Head of caudate nucleus (tissue), 42 donors: ENCODE measurements at regions not wholly inside any gene's neighbourhood (a gene's known extent, or its start where the extent isn't known, plus 50 kb on each side); places are given as distances from the start of the nearest gene placed in this dataset.
"Not testable (repeated sequence)": the region's sequence is repeated elsewhere in the genome, so short reads cannot be mapped to it uniquely, and the experiment has no call there.

Source experiments
- DNase-seq, 42 donors: peaks; one replicate each; pipeline versions ENCODE4 v3.0.0 to v3.0.0-alpha.2; 2020 to 2021; ENCODE audit warnings: mixed read lengths in 7 of 42
- intact Hi-C: fragments of 100-400 bp; cut with DNase I; formaldehyde crosslinking; loops from one replicate; pipeline ENCODE4 v1.15.0; 2022

DNA sequence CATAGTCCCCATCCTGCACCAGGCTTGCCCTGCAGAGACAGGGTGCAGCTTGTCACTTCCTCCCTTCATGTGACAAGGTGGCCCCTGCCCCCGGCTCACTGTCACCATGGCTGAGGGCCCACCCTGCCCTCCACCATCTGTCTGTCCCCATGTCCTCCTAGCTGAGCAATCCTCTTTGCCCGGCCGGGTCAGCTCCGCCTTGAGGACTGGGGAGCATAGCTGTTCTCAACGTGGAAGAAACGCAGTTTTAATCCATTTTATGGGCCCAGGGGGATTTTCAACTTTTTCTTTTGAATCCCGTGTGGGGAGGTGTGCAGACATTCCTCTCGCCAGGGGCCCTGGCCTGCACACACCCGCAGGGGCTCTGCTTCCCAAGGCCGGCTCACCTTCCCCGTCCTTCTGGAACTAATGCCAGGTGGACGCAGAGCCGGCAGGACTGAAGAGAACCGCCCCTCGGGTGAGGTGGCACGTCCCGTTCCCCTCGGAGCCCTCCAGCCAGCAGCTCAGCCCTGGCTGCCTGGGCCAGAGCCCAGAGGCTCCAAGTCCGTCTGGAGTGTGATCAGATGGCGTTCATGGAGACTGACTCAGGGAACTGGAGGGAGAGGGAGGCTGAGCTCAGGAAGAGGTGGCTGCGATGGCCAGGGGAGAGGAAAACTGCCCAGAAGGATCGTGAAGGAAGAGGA lies 1108.7 kb downstream of the BRD1 start:
- DNase-seq: peak in 9 of 42 donors; percentile 13 to 59 (median 31)
- intact Hi-C loops: no loop called here

DNA sequence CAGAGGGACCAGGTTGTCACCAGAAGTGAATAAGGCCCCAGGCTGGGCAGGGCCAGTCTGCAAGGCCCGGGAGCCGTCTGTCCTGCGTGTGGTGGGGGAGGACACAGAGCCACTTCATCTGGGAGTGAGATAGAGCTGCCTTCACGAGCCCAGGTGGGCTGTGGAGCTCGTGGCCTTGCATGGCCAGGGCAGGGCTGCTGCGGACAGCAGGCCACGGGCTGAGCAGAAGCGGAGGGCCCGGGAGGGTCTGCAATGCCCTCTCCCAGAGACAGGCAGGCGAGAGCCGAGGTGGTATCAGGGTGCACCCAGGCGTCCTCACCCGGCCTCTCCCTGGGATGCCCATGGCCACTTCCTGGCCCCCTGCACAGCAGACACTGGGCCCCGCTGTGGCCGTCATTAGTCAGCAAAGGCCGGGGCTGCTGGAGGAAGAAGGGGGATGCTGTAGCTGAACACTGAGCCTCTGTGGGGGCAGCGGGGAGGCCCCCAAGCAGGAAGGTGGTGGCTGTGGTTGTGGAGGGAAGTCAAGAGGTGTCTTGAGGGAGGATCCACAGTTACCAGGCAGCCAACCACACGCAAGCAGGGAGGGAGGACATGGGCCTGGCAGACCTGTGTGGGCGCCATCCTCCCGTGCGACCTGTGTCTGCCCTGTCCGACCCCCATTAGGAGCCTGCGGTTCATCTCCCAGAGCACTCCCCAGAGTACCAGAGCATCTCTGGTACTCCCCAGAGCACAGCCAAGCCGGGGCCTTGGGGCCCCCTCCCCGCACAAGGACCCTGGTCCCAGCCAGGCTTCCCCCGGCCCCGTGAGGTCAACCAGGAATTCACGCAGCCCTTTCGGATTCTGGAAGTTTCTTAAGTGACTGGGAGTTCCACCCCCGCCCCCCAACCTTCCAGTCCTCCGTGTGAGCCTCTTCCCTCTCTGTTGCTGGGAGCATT lies 1109.5 kb downstream of the BRD1 start:
- DNase-seq: peak in 6 of 42 donors; percentile 11 to 26 (median 18)
- intact Hi-C loops: no loop called here

DNA sequence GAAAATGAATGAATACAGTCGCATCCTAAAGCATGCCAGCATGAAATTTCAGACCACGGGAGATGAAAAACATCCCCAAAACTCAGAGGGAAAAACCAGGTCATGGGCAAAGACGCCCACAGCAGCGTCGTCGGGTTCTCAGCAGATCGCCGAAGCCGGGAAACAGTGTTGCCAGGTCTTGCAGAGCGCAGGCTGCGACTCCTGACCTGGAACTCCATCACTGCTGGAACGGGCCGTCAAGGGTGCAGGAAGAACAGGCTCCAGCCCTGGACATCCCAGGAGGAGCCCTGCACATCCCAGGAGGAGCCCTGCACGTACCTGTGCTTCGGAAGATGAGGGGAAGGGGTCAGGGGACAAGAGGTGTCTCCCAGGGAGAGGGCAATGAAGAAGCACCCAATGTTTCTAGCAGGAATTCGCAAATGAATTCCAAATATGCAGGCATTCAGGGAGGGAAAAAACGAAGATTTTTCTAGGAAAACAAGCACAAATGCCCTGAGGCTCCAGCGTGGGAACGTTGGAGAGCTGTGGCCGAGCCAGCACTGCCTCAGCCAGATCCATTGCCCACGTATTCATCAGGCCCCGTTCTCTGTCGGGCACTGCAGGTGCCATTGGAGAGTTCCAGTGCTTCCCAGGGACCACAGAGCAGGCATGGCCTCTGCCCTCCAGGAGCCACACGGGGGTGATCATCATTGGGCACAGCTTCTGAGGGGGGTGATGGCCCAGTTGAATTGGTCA lies 1110.4 kb downstream of the BRD1 start:
- intact Hi-C loops: no loop called here

GRCh38 chr22:48716154-48716553 lies 1111.5 kb downstream of the BRD1 start:
- intact Hi-C loops: not testable (repeated sequence)
- peak in 1 of 42 donors; percentile 4 for DNase-seq

More for the DNA sequence above, 1110.4 kb downstream of the BRD1 start:
- DNase-seq: peak in 6 of 42 donors; percentile 10 to 28 (median 16)

DNA sequence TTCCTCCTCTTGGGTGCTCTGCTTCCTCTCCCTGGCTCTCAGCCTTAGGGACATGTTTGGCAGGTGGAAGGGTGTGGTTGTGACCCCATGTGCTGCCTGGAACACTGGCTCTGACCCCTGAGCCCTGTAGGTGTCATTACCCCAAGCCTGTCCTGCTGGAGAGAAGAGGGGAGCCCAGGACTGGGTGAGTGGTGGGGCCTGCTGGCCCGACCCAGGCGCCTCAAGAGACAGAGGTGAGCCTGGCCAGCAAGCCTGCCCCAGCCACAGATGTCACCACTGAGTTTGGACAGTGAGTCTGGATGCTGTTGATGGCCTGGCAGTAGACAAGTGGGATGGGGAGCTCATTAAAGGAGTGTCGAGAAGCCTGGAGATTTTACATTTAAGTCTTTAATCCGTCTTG lies 1112.2 kb downstream of the BRD1 start:
- DNase-seq: peak in 1 of 42 donors; percentile 16
- intact Hi-C loops: no loop called here

- peak in 4 of 42 donors; percentile 14 to 22 (median 18) for DNase-seq
- intact Hi-C loops: no loop called here
Measured at GRCh38 chr22:48714231-48714630, 1113.4 kb downstream of the BRD1 start.

DNA sequence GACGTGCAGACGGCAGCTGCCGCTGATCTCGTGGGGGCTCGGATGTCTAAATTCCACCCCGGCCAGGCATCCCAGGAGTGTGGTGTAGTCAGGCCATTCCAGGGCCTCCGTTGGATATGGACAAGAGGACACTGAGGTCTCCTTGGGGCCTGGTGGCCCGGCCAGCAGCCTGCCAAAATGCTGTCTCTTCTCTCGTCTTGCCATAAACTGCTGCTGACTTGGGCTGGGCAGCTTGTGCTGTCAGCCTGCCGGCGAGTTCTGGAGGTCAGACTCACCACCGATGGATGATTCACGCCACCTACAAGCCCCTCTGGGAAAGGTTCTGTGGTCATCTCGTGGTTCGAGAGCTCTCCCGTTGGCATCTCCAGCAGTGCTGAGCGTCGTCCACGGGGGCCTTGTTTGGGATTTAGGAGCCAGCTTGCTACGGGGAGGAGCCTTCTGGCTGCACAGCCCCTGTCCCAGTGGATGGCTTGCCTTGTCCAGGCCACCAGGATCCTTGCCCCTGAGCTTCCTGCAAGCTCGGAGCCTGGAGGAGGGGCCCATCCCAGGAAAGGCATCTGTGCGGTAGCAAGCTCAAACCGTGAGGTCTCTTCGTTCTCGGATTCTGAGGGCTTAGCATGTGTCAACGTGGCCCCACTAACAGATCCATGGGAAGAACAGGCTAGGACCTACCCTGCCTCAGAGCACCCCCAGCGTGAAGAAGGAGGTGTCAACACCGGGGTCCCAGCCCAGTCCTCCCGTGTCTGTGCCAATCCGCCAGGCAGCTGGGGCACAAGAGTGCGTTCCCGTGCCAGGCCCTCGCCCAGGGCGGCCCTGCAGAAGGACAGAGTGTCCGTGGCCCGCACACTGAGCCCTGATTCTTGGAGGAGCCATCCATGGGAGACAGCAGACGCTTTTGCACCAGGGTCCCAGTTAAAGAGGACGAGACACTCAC lies 1114.1 kb downstream of the BRD1 start:
- DNase-seq: peak in 7 of 42 donors; percentile 2 to 33 (median 16)
- intact Hi-C loops: no loop called here

DNA sequence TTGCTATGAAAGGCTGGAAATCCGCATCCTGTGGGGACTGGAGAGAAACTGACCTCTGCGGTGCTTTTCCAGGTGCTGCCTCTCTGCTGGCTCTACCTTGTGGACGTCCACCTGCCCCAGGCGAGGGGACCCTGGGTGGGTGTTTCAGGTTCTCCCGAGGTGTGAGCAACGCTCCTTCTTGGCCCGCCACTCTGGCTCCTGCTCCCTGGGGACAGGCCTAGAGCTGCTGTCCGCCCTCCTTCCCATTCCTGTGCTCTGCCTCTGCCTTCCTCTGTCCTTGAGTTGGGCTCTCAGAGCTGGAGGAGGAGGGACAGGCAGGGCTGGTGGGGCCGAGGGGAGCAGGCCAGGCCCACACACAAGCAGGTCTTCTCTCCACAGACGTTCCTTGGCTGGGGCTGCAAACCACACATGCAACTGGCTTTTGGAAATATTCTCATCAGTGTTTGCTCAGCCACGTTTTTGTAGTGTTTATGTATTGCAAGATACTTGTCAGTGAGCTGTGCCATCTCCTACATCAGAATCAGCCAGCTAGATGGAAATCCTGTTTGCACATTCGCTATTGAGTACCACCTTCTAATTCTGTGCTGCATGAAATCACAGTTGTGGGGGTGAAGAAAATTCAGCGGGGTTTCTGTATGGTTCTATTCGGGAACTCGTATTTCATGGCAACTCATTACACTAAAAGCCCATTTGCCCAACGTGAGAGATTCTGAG lies 1115.0 kb downstream of the BRD1 start:
- DNase-seq: peak in 6 of 42 donors; percentile 10 to 33 (median 22)
- intact Hi-C loops: no loop called here

DNA sequence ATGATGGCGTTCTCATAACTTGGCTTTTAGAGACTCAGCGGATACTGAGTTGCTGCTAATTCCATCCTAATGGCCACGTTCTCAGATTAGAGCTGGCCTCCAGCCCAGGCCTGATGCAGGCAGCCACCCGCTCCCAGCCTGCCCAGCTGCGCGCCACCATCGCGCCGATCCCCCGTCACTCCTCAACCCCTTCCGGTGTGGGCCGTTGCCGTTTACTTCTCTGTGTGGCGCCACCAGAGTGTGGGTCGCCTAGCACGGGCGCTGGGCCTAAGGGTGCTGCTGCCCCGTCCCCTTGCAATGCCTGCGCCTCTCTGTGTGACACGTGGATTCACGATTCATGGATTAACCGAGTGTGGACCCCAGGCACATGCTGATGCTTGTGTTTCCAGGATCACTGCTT lies 1116.0 kb downstream of the BRD1 start:
- intact Hi-C loops: no loop called here

GRCh38 chr22:48711031-48711431 lies 1116.6 kb downstream of the BRD1 start:
- DNase-seq: peak in 4 of 42 donors; percentile 3 to 20 (median 13)
- intact Hi-C loops: no loop called here

More for the DNA sequence above, 1116.0 kb downstream of the BRD1 start:
- peak in 4 of 42 donors; percentile 14 to 39 (median 25) for DNase-seq

GRCh38 chr22:48710410-48710809 lies 1117.3 kb downstream of the BRD1 start:
- intact Hi-C loops: no loop called here
- peak in 3 of 42 donors; percentile 11 to 30 (median 23) for DNase-seq

- intact Hi-C loops: no loop called here
- peak in 2 of 42 donors; percentile 0 to 24 for DNase-seq
Measured at GRCh38 chr22:48709976-48710375, 1117.7 kb downstream of the BRD1 start.

DNA sequence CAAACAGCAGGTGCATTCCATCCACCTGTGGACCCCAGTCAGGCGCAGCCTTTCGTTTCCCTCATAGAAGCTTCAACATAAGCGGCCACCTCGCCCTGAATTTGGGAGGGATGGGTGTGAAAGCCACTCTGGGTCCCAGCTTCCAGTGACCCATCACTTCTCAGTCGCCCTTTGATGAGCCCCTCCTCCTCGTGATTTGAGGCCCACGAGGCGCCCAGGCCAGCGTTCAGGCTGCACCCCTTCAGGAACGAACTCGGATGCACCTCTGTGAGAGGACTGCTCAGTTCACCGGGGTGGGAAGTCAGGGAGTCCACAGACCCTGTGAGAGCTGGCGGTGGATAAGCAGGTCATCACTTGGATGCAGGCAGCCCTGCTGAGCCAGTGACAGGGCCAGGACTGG lies 1118.2 kb downstream of the BRD1 start:
- DNase-seq: peak in 4 of 42 donors; percentile 11 to 31 (median 12)
- intact Hi-C loops: no loop called here

GRCh38 chr22:48708558-48709245 lies 1119.0 kb downstream of the BRD1 start:
- DNase-seq: peak in 6 of 42 donors; percentile 10 to 42 (median 19)
- intact Hi-C loops: no loop called here

- intact Hi-C loops: no loop called here
Measured at GRCh38 chr22:48707763-48708557, 1119.7 kb downstream of the BRD1 start.

More at GRCh38 chr22:48707763-48708557, 1119.7 kb downstream of the BRD1 start:
- DNase-seq: peak in 6 of 42 donors; percentile 10 to 37 (median 14)
